Thyroid gland (tissue), 4 donors: ENCODE measurements at regions not wholly inside any gene's neighbourhood (a gene's known extent, or its start where the extent isn't known, plus 50 kb on each side); places are given as distances from the start of the nearest gene placed in this dataset.

ENCODE experiments used
- POLR2A ChIP-seq, 2 donors: fragments of 450-650 bp; IDR thresholded peaks; one replicate each; pipeline ENCODE4 v1.6.1; 2017; ENCODE audit warnings: antibody characterized with exemption in 2 of 2, mild to moderate bottlenecking in 2 of 2, moderate library complexity in 1 of 2
- TF ChIP-seq, protein P1 (sequence below), 6 experiments: fragments of 200-600 bp in 3 of 6; fragments of 450-650 bp in 3 of 6; sonication (generic) in 3 of 6; IDR thresholded peaks; one replicate each; pipeline ENCODE4 v1.5.1; 2016 to 2019; ENCODE audit warnings: antibody characterized with exemption in 6 of 6, mild to moderate bottlenecking in 2 of 6, inconsistent platforms in 1 of 6, moderate library complexity in 1 of 6

DNA sequence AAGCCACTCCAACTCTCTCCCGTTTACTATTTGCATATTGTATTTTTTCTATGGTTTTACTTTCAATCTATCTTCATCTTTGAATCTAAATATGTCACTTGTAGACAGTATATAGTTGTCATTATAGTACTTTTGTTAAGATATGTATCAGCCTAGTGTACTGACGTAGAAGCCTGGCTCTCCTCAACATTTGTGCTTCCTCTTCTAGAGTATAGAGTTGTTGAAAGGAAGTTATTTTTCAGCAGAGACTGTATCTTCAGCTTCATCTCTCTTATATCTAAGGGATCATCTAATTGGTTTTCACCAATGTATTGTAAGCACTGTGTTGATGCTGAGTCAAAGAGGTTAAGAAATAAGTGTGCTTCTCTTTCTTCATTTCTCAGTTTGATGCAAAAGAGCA is 192.8 kb downstream of the LMO4 start:
- TF ChIP-seq, protein P1, sequence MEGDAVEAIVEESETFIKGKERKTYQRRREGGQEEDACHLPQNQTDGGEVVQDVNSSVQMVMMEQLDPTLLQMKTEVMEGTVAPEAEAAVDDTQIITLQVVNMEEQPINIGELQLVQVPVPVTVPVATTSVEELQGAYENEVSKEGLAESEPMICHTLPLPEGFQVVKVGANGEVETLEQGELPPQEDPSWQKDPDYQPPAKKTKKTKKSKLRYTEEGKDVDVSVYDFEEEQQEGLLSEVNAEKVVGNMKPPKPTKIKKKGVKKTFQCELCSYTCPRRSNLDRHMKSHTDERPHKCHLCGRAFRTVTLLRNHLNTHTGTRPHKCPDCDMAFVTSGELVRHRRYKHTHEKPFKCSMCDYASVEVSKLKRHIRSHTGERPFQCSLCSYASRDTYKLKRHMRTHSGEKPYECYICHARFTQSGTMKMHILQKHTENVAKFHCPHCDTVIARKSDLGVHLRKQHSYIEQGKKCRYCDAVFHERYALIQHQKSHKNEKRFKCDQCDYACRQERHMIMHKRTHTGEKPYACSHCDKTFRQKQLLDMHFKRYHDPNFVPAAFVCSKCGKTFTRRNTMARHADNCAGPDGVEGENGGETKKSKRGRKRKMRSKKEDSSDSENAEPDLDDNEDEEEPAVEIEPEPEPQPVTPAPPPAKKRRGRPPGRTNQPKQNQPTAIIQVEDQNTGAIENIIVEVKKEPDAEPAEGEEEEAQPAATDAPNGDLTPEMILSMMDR (IDR thresholded peaks at IDR 0.05) = no peak
- TF ChIP-seq POLR2A (IDR thresholded peaks at IDR 0.05) = no peak
